Stimulated activated CD8-positive, alpha-beta memory T cell treated with anti-CD3 and anti-CD28 coated beads, Interleukin-12 subunit alpha, Interleukin-12 subunit beta, amount 100 ng/mL, for 1 hour (primary cell): ENCODE measurements at regions not wholly inside any gene's neighbourhood (a gene's known extent, or its start where the extent isn't known, plus 50 kb on each side); places are given as distances from the start of the nearest gene placed in this dataset.
"Not testable (repeated sequence)": the region's sequence is repeated elsewhere in the genome, so short reads cannot be mapped to it uniquely, and the experiment has no call there.

Source experiments
- DNase-seq: peaks from one replicate; pipeline ENCODE4 v3.0.0-alpha.2; 2020; ENCODE audit warnings: low read depth

DNA sequence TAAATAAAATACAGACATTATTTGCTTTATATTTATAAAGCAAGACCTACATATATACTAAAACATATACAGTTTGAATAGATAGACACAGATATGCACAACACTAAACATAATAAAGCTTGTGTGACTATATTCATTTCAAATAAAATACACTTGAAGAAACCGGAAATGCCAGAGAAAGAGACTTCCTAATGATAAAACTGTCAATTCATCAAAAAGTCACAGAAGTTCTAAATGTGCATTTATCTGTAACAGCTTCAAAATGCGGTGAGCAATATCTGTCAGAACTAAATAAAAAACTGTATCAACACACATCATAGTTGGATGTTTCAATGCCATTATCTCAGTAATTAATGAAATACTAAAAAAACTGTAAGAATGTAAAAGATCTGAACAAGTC is 60.6 kb upstream of the CTSV start:
- DNase-seq = not testable (repeated sequence)

DNA sequence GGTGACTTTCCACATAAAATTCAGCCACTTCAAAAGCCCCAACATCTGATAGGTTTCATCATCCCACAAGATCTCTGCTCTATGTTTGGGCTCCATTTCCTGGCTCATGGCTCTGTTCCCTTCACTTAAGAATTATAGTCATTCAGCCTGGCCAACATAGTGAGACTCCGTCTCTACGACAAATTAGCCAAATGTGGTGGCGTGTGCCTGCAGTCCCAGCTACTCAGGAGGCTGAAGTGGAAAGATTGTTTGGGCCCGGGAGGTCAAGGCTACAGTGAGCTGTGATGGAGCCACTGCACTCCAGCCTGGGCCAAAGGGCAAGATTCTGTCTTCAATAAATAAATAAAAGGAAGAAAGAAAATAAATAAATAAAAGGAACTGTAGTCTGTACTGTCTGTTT is 57.9 kb upstream of the CTSV start:
- DNase-seq = no peak

DNA sequence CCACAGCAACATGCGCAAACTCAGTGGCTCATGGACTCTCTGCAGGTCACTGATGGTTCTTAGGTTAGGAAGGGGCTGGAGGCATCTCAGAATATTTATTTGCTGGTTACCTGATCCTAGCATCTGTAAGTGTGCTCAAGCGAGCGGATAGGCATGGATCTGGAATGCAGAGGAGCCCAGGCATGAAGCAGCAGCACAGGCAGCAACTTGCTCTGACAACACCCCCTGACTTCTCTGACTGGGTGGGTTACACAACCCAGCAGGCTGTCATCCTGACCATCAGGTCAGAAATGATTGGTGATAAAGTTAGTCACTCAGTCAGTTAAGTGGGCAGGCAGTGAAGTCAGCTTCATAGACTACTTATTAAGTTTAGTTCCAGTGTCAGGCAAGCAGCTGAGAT is 50.4 kb upstream of the CTSV start:
- DNase-seq = not testable (repeated sequence)
